ENCODE measurements at regions not wholly inside any gene's neighbourhood (a gene's known extent, or its start where the extent isn't known, plus 50 kb on each side); places are given as distances from the start of the nearest gene placed in this dataset.

- TF ChIP-seq CTCF (IDR thresholded peaks at IDR 0.05; ENCODE audit: insufficient read depth, low read depth, low read length) (no peak), EZH2 (IDR thresholded peaks at IDR 0.05; ENCODE audit: insufficient read depth, low read length) (no peak)
These were observed 545.4 kb upstream of the JAG1 start for GRCh38 chr20:11219192-11219591.
